ENCODE measurements at regions not wholly inside any gene's neighbourhood (a gene's known extent, or its start where the extent isn't known, plus 50 kb on each side); places are given as distances from the start of the nearest gene placed in this dataset.

GRCh38 chr12:19657118-19657731 lies 217.9 kb downstream of the AEBP2 start:
- no peak for DNase-seq (ENCODE audit: low spot score)
- no peak for TF ChIP-seq CTCF (IDR thresholded peaks at IDR 0.05; ENCODE audit: extremely low read depth, missing control alignments)

- no peak for DNase-seq (ENCODE audit: low spot score)
Measured at GRCh38 chr12:19657732-19658130, 218.4 kb downstream of the AEBP2 start.

GRCh38 chr12:19659086-19659485 lies 219.8 kb downstream of the AEBP2 start:
- no peak for TF ChIP-seq CTCF (IDR thresholded peaks at IDR 0.05; ENCODE audit: extremely low read depth, missing control alignments)

More at GRCh38 chr12:19657732-19658130, 218.4 kb downstream of the AEBP2 start:
- no peak for TF ChIP-seq CTCF (IDR thresholded peaks at IDR 0.05; ENCODE audit: extremely low read depth, missing control alignments)

GRCh38 chr12:19659501-19659900 lies 220.2 kb downstream of the AEBP2 start:
- DNase-seq (ENCODE audit: low spot score) = no peak
- TF ChIP-seq CTCF (IDR thresholded peaks at IDR 0.05; ENCODE audit: extremely low read depth, missing control alignments) = no peak

More at GRCh38 chr12:19659086-19659485, 219.8 kb downstream of the AEBP2 start:
- no peak for DNase-seq (ENCODE audit: low spot score)

- no peak for DNase-seq (ENCODE audit: low spot score)
- TF ChIP-seq CTCF (IDR thresholded peaks at IDR 0.05; ENCODE audit: extremely low read depth, missing control alignments) = no peak
Measured at GRCh38 chr12:19665121-19665900, 226.0 kb downstream of the AEBP2 start.

GRCh38 chr12:19666070-19666469 lies 226.8 kb downstream of the AEBP2 start:
- DNase-seq (ENCODE audit: low spot score) = no peak
- TF ChIP-seq CTCF (IDR thresholded peaks at IDR 0.05; ENCODE audit: extremely low read depth, missing control alignments) = no peak

GRCh38 chr12:19669793-19670192 lies 230.5 kb downstream of the AEBP2 start:
- DNase-seq (ENCODE audit: low spot score) = no peak
- no peak for TF ChIP-seq CTCF (IDR thresholded peaks at IDR 0.05; ENCODE audit: extremely low read depth, missing control alignments)
